ENCODE measurements at regions not wholly inside any gene's neighbourhood (a gene's known extent, or its start where the extent isn't known, plus 50 kb on each side); places are given as distances from the start of the nearest gene placed in this dataset.

DNA sequence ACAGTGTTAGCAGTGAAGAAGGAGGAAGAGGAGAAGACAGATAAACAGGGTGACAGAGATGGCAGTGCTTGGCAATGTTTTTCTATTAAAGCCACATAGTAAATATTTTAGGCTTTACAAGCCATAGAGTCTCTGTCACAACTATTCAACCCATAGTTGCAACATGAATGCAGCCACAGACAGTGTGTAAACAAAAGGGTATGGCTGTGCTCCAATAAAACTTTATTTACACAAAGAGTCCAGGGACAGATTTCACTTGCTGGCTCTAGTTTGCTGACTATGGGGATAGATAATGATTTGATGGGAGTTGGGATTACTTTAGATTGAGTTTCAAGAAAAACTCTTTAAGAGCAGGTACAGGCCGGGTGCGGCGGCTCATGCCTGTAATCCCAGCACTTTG lies 224.8 kb upstream of the SEMA6A start:
- no peaks in the 10 kb centered on the region for H3K9me2 ChIP-seq (ENCODE audit: insufficient read depth, low read length)
- no peaks in the 10 kb centered on the region for H3F3A ChIP-seq (ENCODE audit: insufficient read depth, low read length, poor library complexity, severe bottlenecking)
- H3K9me3 ChIP-seq (ENCODE audit: low read length), result no peaks in the 10 kb centered on the region
- H3K79me2 ChIP-seq (replicated peaks; ENCODE audit: insufficient read depth, low read length), result no peaks in the 10 kb centered on the region
- TF ChIP-seq EP300 (conservative IDR thresholded peaks at IDR 0.05; ENCODE audit: poor library complexity, severe bottlenecking) (no peak), RAD21 (conservative IDR thresholded peaks at IDR 0.05) (no peak), MXI1 (conservative IDR thresholded peaks at IDR 0.05; ENCODE audit: poor library complexity, severe bottlenecking) (no peak), EZH2 (IDR thresholded peaks at IDR 0.05; ENCODE audit: borderline replicate concordance, insufficient read depth, low read length, poor library complexity, severe bottlenecking) (no peak), TAF1 (IDR thresholded peaks at IDR 0.05; ENCODE audit: low read depth) (no peak), POLR2AphosphoS5 (IDR thresholded peaks at IDR 0.05) (no peak), SMC3 (conservative IDR thresholded peaks at IDR 0.05; ENCODE audit: poor library complexity) (no peak)
- TF ChIP-seq, protein P1, sequence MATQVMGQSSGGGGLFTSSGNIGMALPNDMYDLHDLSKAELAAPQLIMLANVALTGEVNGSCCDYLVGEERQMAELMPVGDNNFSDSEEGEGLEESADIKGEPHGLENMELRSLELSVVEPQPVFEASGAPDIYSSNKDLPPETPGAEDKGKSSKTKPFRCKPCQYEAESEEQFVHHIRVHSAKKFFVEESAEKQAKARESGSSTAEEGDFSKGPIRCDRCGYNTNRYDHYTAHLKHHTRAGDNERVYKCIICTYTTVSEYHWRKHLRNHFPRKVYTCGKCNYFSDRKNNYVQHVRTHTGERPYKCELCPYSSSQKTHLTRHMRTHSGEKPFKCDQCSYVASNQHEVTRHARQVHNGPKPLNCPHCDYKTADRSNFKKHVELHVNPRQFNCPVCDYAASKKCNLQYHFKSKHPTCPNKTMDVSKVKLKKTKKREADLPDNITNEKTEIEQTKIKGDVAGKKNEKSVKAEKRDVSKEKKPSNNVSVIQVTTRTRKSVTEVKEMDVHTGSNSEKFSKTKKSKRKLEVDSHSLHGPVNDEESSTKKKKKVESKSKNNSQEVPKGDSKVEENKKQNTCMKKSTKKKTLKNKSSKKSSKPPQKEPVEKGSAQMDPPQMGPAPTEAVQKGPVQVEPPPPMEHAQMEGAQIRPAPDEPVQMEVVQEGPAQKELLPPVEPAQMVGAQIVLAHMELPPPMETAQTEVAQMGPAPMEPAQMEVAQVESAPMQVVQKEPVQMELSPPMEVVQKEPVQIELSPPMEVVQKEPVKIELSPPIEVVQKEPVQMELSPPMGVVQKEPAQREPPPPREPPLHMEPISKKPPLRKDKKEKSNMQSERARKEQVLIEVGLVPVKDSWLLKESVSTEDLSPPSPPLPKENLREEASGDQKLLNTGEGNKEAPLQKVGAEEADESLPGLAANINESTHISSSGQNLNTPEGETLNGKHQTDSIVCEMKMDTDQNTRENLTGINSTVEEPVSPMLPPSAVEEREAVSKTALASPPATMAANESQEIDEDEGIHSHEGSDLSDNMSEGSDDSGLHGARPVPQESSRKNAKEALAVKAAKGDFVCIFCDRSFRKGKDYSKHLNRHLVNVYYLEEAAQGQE (IDR thresholded peaks at IDR 0.05; ENCODE audit: borderline replicate concordance), result no peak
- TF ChIP-seq, protein P2, sequence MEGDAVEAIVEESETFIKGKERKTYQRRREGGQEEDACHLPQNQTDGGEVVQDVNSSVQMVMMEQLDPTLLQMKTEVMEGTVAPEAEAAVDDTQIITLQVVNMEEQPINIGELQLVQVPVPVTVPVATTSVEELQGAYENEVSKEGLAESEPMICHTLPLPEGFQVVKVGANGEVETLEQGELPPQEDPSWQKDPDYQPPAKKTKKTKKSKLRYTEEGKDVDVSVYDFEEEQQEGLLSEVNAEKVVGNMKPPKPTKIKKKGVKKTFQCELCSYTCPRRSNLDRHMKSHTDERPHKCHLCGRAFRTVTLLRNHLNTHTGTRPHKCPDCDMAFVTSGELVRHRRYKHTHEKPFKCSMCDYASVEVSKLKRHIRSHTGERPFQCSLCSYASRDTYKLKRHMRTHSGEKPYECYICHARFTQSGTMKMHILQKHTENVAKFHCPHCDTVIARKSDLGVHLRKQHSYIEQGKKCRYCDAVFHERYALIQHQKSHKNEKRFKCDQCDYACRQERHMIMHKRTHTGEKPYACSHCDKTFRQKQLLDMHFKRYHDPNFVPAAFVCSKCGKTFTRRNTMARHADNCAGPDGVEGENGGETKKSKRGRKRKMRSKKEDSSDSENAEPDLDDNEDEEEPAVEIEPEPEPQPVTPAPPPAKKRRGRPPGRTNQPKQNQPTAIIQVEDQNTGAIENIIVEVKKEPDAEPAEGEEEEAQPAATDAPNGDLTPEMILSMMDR (IDR thresholded peaks at IDR 0.05; ENCODE audit: poor library complexity, severe bottlenecking), result no peak
- H3K9ac ChIP-seq (ENCODE audit: low read length), result no peak overlapping the region
- H3K36me3 ChIP-seq (ENCODE audit: insufficient read depth, low read length), result no peaks in the 10 kb centered on the region
- no peak overlapping the region for H2AFZ ChIP-seq (ENCODE audit: low read depth, low read length)
- no peak overlapping the region for H3K4me2 ChIP-seq (ENCODE audit: low read length)
- no peaks in the 10 kb centered on the region for H3K27me3 ChIP-seq (ENCODE audit: insufficient read depth, low read depth, low read length)
- no peak overlapping the region for H3K4me3 ChIP-seq (ENCODE audit: low read length)
- H4K20me1 ChIP-seq (ENCODE audit: insufficient read depth), result no peaks in the 10 kb centered on the region
- H3K27ac ChIP-seq (ENCODE audit: low read length), result no peak overlapping the region

DNA sequence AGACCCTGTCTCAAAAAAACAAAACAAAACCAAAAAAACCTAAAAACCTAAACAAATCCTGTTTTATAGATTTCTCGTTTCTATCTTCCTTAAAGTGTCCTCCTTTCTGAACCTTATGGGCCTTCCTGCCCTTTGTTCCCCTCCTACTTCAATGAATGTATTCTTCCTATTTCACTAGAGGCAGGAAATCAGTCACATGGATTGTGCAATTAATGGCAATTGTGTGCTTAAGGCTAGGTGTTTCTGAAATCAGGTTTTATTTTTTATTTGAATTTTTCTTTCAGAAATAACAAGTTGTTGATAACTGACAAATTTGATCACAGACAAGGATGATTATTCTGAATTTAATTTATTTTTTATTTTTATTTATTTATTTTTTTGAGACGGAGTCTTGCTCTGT lies 220.6 kb upstream of the SEMA6A start:
- no peaks in the 10 kb centered on the region for H3K27me3 ChIP-seq (ENCODE audit: insufficient read depth, low read depth, low read length)
- no peak overlapping the region for H3K9ac ChIP-seq (ENCODE audit: low read length)
- H3K9me3 ChIP-seq (ENCODE audit: low read length), result no peaks in the 10 kb centered on the region
- no peak overlapping the region for H2AFZ ChIP-seq (ENCODE audit: low read depth, low read length)
- no peak overlapping the region for H3K27ac ChIP-seq (ENCODE audit: low read length)
- no peaks in the 10 kb centered on the region for H3K79me2 ChIP-seq (replicated peaks; ENCODE audit: insufficient read depth, low read length)
- H3K36me3 ChIP-seq (ENCODE audit: insufficient read depth, low read length), result no peaks in the 10 kb centered on the region
- TF ChIP-seq, protein P1 (IDR thresholded peaks at IDR 0.05; ENCODE audit: borderline replicate concordance), result no peak
- TF ChIP-seq EZH2 (IDR thresholded peaks at IDR 0.05; ENCODE audit: borderline replicate concordance, insufficient read depth, low read length, poor library complexity, severe bottlenecking) (no peak), EP300 (conservative IDR thresholded peaks at IDR 0.05; ENCODE audit: poor library complexity, severe bottlenecking) (no peak), RAD21 (conservative IDR thresholded peaks at IDR 0.05) (no peak)
- H3K4me2 ChIP-seq (ENCODE audit: low read length), result no peak overlapping the region
- H3F3A ChIP-seq (ENCODE audit: insufficient read depth, low read length, poor library complexity, severe bottlenecking), result no peaks in the 10 kb centered on the region
- no peaks in the 10 kb centered on the region for H4K20me1 ChIP-seq (ENCODE audit: insufficient read depth)
- no peaks in the 10 kb centered on the region for H3K9me2 ChIP-seq (ENCODE audit: insufficient read depth, low read length)
- no peak overlapping the region for H3K4me3 ChIP-seq (ENCODE audit: low read length)
